ENCODE measurements at regions not wholly inside any gene's neighbourhood (a gene's known extent, or its start where the extent isn't known, plus 50 kb on each side); places are given as distances from the start of the nearest gene placed in this dataset.

- TF ChIP-seq CTCF (IDR thresholded peaks at IDR 0.05) (no peak), POLR2A (IDR thresholded peaks at IDR 0.05) (no peak)
Observed at GRCh38 chr4:60366661-60367060, 833.5 kb upstream of the ADGRL3 start.

Measured in lower leg skin (tissue), 3 donors.